HG02610 (cell line): ENCODE measurements at regions not wholly inside any gene's neighbourhood (a gene's known extent, or its start where the extent isn't known, plus 50 kb on each side); places are given as distances from the start of the nearest gene placed in this dataset.

ENCODE experiments used
- ATAC-seq: cut with Tn5 transposase; IDR thresholded peaks from one replicate; pipeline ENCODE4 v1.9.1; 2021; ENCODE audit warnings: mild to moderate bottlenecking, moderate library complexity; ENCODE audit not compliant: unreplicated experiment

DNA sequence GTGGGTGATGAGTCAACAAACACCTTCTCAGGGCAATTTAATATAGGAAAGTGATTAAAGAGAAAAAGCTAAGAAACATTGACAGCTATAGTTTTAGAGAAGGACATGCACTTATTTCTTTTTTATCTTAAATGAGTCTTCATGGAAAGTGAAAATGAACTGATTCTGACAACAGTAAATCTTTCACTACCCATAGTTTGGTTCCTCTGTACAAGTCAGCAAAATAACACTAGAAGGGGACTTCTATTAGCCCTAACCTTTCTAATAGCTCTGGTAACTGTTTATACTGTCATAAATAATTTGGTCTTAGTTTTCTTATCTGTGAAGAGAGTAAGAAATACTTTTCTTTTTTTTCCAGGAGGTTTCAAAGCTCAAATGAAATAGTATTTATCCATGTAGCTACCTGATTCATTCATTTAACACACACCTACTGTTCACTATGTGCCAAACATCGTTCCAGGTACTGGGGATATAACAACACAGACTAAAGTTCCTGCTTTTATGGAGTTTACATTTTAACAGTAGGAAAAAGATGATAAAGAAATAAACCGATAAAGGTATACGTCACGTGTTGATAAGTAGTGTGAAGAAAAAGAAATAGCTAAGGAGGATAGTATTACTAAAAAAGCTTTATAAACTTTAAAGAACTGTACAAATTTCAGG, 148.2 kb downstream of the PCSK1 start:
- no peak for ATAC-seq

DNA sequence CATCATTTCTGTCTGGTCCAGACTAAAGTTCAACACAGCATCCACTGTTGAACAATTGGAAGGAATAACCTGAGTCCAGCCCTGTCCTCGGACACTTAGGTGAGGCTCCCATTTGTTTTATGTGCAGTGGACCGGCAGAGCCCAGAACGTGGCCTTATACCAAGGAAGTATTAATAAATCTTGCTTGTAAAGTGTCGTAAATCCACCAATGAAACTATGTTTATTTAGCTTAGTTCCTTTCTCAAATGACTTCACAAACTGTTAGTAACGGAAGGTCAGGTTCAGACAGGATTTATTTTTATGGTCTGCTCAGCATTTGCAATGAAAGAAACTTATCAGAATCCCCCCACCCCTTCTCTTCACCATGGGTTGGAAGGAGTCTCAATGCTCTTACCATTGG, 149.5 kb downstream of the PCSK1 start:
- ATAC-seq, result no peak

DNA sequence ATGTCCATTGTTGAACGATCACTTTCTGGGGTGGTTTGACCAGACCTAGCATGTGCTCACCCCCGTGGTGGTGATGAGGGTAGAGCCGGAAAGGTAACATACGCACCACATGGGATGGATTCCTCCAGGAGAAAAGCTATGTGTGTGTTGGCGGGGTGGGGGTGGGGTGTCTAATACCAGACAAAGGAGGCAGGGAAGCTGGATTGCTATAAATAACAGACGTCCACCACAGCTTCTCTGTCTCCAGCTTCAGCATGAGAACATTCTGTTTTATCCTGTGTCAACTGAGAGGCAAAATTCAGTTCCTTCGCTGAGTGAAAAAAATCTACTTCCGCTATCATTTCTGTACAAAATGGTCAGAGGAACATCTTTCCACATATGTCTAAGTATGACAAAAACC, 151.0 kb downstream of the PCSK1 start:
- ATAC-seq, result no peak

DNA sequence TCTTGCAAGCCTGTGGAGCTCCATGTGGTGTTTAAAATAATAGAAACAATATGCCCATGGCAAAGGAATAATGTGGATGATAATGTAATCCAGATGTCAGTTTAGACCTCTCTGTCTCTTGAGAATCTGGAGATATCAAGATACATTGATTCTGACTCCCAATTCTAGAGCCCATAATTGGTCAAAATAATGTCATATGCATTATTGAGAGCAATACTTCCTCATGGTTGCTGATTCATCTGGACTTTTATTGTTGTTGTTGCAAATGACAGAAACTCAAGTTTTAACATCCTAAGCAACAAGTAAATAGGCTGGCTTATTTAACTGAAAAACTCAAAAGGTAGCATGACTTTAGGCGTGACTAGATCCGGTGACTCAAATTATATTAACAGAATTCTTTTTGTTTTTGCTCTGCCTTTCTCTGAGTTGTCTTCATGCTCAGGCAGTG, 152.1 kb downstream of the PCSK1 start:
- no peak for ATAC-seq

DNA sequence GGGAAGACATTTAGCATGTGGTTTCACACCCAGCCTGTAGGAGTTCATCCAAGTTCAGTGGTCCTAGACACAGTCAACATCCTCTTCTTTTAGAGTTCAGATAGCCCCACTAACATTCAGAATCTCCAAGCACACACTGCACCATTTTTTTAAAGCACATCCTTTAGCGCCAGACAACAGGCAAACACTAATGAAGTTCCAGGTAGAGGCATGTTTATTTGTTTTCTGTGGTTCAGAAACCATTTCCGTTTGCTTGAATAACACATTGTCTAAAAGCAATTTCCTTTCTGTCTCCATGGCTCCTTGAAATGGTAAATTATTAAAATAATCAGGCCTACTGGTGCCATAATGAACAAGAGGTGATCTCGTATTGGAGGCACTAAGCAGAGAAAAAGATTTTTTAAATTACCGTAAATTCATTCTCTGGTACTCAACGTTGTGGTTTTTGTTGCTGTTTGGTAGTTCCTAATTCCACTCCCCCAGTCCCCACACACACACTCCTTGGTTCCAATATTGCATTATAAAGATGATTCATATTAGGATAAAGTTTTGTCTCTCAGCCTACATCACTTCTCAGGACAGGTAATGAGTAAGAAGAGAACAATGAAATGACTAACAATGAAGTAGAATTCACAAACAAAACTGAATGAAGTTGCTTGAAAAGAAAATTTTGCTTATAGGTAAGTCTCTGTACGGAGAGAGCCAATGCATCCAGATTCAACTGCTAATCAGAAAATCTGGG, 153.1 kb downstream of the PCSK1 start:
- peak; percentile 99 for ATAC-seq

DNA sequence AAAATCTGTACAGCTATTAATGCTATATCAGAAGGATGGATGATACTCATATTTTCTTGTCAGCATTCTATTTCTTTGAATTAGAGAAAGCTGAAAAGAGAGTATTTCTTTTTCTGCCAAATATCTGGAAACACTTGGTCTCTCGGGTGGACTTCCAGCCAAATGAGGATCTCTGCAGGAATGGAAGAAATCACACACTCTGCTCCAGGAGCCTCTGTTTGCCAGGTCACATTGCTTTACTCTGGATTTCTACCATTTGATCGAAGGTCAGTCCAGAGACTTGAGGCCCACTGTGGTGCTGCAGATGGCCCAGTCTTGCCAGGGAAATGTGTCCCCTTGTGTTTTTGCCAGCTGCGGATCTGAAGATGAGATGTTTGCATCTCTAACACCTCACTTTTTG, 154.1 kb downstream of the PCSK1 start:
- no peak for ATAC-seq

DNA sequence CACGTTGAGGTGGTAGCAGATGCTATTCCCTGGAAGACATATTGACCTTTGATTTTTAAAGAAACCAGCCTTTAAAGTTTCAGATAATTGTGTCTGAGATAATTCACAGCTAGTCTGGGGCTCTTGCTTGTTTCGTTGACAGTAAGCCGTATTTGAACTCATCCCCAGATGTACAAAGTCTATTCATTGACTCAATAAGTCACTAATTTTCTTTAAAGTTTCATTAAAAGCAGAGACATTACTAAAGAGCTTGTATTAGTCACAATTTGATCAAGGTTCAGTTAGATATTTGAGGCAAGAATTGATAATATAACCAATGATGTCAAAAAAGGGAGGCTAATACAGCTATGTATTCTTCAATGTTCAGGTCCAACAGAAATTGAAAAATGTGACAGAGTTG, 158.0 kb downstream of the PCSK1 start:
- no peak for ATAC-seq

DNA sequence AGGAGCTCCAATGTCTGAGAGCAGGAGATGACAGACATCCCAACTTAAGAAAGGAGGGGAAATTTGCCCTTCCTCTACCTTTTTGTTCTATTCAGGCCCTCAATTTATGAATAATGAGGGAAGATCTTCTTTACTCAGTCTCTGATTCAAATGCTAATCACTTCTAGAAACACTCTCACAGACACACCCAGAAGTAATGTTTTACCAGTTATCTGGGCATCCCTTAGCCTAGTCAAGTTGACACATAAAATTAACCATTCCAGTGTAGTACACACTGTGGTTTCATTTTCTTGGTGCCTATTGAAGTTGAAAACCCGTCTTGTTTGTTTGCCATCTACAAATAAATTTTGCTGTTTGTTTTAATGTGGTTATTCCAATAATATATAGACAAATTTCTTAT, 167.6 kb downstream of the PCSK1 start:
- ATAC-seq, result no peak

DNA sequence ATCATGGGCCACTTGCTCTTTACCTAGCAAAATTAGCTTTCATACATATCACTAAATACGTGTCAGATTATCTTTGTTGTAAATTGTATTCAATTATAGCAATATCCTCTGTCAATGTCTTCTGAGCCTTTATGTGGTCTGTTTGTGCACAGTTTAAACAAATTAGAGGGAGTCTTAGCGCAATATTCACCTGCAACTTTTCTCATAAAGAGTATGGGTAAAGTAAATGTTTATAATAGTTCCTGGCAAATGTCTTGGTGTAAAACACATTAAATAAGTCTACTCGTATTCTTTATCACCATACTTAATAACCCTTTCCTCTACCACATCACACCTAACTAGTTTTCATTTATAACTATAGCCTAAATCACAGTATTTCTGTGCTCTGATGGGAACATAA, 169.0 kb downstream of the PCSK1 start:
- ATAC-seq, result no peak

DNA sequence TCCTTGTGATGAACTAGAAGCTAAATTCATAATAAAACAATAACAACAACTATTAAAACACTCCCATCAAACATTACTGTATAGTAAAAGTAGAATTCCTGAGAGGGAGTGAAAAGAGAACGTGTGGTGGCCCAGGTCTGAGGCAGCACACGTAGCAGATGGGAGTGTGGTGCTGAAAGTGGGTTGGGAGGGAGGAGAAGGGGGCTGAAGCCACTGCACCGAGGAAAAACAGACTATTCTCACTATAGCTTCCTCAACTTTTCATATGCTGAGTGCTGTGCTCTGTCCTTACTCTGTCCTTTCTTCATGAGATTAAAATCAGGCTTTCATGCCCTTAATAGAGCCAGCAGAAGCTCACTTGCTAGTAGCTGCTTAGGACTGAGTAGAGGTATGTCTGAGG, 170.9 kb downstream of the PCSK1 start:
- no peak for ATAC-seq

DNA sequence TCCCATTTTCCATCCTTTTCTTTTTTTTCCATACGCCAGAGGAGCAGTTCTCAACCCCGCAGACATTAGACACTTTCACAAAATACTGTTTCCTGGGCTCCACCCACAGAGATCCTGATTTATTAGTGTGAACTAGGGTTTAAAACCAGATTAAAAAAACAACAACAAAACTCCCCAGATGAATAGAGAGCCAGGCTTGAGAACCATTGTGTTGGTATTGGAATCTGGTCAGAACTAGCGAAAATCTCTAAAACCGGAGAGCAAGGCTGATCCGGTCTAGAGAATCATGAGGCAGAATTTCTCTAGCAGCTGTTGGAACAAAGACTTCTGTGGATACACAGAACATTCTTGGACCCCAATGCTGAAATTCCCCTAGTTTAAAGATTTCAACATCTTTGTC, 173.0 kb downstream of the PCSK1 start:
- no peak for ATAC-seq

DNA sequence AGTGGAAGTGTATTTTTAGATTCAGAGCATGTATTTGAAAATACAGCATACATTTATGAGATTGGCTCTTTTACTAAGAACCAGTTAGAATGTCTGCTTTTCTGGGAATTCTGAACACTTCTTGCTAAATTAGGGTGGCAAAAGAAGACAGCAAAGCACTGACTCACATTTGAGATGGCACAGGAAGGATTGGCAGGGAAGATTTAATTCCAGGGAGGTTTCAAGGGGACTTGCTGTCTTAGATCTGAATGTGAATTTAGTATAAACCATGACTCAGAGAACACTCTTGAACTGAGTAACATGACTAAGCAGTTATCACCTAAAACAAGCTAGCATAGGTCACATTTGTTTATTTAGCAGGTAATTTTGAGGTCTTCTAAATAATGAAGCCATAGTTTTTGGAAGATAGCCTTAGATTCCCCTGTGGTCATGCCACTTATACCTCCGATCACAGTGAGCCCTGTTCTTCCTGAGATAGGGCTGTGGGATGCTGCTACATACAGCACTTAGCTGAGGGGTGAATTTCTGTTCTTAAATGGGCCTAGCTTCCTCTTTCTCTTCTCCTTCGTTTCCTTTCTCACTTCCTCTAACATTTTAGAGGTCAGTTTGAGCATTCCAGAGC, 173.8 kb downstream of the PCSK1 start:
- ATAC-seq, result peak; percentile 66

DNA sequence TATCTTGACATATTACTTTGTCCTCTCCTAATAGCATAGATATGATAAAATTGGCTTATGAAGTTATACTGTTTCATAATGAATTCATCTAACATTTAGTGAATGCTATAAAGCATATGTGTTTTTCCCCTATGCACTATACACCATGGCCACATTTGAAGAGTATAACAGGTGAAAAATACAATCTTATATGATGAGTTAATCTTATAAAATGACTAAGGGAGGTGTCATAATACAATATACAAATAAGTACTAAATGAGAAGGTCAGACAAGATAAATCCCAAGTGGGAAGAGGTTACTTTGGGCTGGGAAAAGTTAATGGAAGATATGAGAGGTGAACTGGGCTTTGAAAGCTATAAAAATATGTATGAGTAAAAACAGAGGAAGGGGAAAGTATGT, 174.4 kb downstream of the PCSK1 start:
- no peak for ATAC-seq

DNA sequence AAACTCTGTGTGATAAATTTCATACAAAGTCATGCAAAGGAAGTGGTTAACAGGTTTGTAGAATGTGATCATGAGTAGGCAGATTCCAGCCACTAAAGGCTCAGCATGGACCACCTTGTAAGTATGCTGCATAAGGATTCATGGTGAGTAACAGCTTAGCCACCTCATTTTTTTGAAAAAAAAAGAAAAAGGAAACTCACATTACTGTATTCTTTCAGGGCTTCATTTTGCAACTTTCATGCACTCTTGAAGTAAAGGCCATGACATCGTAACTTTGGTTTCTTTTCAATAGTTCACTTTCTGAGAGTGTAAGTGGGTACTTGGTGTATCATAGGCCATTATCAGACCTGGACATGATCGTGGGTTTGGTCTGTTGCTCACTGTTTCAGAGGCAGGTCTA, 175.1 kb downstream of the PCSK1 start:
- no peak for ATAC-seq

DNA sequence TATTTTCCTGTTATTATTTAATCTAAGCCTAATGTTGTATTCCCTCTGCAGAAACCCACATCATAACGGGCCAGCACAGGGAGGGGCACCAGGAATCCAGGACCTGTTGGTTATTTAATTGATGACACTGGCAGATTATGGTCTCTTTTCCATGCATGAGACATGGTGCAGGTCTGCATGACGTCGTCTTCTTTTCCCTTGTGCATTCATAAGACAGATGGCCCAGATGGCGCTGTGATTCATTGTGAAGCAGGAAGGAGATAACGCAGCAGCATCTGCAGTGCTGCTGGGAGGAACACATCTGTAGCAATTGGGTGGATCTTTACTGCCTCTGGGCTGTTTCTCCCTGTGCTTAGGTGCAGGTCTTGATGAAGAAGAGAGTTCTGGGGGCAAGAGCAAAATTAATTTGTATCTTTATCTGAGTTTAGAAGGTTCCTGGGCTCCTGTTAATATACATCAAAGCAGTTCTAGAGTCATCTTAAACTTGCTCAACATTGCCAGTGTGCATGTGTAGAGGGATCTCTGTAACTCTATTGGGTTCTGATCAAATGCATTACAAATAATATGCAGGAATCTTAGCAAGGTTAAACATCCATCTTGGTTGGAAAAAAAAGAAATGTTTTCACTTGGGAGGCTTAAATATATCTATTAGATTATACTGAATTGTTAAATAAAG, 176.1 kb downstream of the PCSK1 start:
- no peak for ATAC-seq

DNA sequence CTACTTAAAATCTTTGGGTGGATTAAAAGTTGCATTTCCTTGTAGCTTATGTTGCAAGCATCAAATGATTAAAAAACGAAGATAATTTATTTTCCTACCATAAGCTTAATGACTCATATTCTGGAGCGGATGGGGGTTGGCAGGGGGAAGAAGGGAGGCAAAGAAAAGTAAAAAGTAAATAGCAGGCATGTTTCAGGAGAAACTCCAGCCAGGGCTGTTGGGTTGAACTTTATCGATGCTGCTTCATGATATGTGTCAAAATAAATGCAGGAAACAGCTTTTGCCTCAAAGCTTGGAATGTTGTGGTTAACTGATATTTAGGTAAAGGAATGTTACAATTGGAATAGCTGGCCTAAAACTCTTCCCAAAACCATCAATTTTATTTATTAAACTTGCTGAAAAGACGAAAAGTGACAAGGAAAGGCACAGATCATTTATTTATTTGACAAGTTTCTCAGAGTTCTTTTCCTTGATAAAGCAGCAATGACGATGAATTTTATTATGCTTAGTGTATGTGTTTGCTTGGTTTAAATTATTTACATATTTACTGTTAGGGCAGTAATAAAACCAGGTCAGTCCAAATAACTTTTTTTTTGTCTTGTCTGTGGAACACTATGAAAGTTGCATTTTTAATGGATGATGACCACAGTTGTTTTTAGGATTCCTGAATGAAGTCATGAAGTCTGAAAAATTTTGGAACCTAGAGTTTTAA, 177.9 kb downstream of the PCSK1 start:
- ATAC-seq, result no peak

DNA sequence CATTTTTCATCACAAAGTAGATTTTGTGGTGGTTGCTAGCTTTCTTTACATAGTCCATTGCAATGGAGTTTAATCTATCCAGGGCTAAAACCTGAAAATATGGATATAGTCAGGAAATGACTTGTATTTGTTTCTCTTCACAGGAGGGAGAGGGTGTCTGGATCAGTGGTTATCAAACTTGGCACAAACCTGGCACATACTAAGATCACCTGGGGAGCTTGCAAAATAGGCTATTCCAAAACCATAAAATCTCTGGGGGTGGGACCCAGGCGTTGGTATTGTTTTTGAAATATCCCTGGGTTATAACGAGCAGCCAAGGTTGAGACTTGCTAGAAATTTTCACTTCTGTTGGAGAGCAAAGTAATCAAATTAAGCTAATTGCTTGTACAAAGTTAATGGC, 179.9 kb downstream of the PCSK1 start:
- ATAC-seq, result no peak

DNA sequence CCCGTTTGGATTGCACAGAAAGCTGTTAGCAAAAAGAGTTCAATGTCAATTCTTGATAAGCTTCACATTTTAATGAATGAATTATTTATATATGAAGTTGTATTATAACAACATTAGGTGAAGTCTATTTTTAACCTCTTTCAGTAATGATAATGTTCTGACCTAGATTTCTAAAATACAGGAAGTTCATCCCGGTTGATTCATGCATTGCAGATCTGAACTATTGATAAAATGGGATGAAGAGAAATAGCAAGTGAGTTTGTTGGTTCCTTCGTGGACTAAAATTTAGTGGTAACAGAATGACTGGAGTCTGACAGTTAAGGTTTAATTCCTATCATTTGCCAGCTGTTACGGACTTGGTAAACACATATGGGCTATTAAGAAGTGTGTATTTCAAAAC, 180.5 kb downstream of the PCSK1 start:
- ATAC-seq, result no peak

DNA sequence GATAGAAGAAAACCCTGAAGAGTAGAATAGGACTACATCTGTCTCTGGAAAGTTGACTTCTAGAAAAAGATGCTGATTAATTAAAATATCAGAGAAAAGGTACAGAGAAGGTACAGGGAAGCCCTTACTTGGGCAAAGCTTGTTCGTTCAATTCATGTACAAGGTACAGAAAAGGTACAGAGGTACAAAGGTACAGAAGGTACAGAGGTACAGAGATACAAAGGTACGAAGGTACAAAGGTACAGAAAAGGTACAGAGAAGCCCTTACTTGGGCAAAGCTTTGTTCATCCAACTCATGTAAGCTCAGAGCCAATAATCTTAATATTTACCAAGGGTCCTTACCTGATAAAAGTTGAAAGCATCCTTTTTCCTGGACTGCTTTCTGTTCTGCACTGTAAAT, 182.3 kb downstream of the PCSK1 start:
- ATAC-seq, result no peak

DNA sequence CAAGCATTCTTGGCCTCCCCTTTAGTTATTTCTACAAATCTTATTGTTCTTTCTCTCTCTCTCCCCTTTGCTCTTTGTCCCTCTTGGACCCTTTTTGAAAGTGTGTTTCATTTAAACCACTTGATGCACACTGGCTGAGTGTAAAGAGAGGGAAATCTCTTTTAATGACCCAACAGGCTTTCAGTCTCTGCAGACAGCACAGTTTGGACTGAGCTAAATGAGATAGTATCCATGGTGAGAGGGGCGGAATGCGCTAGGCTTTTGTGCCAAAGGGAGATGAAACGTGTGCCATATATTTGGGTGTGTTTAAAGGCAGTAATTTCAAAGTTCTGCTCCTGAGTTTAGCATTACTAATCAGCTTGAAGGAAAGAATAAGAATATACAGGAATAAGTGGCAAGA, 184.9 kb downstream of the PCSK1 start:
- ATAC-seq, result no peak

DNA sequence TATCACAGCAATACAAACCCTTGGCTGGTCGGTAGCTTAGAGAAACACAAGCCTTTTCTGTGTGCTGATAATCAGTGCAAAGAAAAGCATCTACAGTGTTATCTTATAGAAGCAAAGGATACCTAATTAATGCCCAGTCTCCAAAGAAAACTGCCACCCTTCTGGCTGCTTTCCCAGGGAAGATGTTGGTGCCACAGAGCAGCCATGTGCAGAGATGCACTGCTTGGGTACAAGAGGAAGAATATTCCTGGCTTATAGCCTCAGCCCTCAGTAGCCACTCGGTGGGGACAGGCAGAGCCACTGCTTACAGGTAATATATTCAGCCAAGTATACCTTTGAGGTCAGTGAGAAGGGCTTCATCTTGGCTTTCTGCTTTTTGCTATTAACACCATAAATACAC, 185.3 kb downstream of the PCSK1 start:
- no peak for ATAC-seq
